Fibroblast of skin of left biceps (primary cell): ENCODE measurements at regions not wholly inside any gene's neighbourhood (a gene's known extent, or its start where the extent isn't known, plus 50 kb on each side); places are given as distances from the start of the nearest gene placed in this dataset.
A peak's percentile ranks its signal among the peaks of the same experiment; 100 is the strongest.
"Not testable (repeated sequence)": the region's sequence is repeated elsewhere in the genome, so short reads cannot be mapped to it uniquely, and the experiment has no call there.

Source experiments
- DNase-seq, 2 experiments: peaks; one replicate each; pipeline ENCODE4 v3.0.0-alpha.2; 2013; ENCODE audit warnings: low read depth in 2 of 2

DNA sequence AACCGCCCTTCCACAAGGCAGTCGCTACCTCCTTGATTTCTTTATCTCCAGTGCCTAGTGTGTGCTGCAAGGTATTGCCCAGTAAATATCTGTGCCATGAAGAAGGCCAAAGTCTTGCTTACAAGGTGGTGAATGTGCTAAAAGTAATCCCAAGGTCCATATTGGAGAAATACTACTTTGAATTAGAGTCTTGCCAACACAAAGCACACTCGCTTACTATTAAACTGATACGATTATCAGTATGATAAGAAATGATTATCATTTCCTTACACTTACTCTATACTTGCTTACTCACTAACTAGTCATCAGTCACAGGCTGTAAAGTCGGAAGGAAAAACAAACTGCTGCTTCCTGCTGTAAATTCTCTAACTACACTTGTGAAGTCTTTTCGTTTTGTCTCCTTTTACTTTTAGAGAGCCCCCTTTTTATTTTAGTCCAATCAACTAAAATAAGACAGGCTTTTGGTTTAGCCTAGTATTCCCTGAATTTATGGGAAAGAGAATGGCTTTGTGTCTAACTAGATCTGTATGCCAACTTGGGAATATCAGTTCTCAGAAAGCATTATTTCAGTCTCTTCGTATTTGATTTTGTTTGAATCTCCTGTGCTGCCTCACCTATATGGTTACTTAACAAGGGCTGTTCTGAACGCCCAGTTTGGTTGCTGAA lies 107.1 kb upstream of the TSC22D2 start:
- DNase-seq = no peak

DNA sequence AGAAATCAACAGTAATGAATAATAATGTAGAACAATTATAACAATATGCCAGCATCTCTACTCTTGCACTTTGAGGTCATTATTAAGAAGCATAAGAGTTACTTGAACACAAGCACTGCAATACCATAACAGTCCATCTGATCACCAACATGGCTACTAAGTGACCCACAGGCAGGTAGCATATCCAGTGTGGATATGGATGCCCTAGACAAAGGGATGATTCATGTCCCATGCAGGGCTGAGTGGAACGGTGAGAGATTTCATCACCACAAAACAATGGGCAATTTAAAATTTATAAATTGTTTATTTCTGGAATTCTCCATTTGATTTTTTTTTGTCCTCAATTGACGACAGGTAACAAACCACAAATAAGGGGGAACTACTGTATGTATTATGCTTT lies 107.7 kb upstream of the TSC22D2 start:
- DNase-seq = no peak

DNA sequence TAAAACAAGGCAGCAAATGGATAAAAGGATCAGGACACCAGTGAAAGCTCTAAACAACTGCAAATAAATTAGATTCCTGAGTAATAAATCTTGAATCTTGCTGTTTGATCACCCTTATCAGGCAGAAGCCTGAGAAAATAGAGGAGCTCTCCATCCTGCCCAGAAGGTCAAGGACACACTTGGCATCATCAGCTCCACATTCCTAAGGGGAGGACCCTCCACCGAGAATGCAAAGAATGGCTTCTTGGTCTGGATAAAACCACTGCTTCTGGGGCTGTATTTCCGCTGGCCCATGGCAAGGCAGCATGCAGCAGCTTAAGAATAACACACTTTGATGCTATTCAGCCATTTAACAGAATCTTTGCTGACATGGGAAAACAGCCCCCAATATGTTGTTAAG lies 108.9 kb upstream of the TSC22D2 start:
- DNase-seq = no peak

DNA sequence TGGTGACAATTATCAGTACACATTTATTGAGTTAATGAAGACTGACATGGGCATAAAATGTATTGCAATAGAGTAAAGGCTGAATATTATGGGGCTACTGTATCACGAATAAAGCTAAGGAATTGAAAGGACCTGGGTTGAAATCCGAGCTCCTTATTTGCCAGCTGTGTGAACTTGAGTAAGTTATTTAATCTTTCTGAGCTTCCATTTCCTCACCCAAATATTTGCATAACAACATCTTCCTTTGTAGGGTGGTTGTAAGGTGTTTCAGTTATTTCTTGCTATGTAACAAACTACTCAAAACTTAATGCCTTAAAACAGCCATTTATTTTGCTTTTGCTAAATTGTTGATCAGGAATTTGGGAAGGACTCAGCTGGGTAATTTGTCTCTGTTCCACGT lies 111.1 kb upstream of the TSC22D2 start:
- DNase-seq = no peak

DNA sequence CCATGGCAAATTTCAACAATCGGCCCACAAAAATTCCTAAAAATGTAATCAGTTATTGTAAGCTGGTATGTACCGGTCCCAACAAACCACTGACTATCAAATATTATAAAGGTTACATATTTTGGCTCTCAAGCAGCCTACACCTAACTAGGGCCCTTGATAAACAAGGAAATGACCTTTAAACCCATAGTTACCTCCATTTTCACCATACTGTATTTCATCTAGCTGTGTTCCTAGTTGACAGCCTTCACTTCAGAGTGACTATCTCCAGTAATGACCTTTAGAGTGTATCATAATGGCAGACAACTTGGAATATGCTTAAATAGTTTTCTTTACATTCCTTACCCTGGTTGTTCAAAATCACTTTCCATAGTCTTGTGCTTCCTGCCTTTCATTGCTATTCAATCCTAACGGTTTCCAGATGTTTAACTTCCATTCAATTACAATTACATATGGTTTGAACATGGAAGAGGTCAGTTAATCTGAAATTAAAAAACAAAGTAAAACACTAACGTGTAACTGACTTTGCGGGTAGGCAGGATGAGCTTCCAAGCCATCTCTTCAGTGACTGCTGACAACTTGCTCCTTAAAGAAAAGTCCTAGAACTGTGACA lies 111.9 kb upstream of the TSC22D2 start:
- peak; percentile 66 to 71 for DNase-seq

DNA sequence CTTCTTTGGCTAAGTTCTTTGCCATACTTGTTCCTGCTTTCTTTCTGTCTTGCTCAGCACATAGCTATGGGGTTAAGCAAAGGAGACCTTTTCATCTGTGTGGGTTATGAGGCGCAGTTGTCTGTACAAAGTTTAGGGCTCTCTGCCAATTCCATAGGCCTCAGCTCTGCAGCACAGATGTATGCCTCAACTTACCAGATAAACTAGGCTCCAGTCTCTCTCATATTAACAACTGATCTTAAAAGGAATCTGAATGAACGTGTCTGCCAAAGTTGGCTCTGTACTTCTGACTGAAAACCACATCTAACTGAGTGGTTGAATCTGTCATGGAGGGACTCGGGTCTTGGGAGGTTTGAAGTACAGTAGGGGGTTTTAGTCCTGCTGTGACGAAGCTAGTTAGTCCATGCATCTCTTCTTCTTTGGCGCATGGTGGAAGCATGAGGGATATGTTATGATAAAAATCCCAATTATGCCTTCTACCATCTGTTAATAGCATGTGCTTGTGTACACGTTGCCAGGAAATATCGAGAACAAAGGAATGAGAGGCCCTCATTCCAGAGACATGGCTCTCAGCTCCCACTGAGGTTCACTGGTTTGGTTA lies 114.6 kb upstream of the TSC22D2 start:
- peak; percentile 95 to 96 for DNase-seq

DNA sequence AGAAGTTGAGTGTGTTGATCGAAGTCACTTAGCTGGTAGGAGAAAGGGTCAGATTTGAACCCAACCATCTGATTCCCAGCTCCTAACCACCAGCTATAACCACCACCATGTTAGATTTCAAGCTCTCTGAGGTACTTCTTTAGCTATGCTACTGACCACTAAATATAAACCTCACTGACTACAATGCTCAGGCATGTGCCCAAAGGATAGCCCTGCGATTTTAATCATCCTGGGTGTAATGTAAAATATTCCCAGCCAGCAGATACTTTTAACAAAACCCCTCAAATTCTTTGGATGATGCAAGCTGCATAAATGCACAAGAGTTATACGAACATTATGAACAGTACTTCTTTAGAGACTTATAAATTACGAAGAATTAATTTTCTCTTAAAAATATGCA lies 115.2 kb upstream of the TSC22D2 start:
- DNase-seq = peak; percentile 90 to 91

DNA sequence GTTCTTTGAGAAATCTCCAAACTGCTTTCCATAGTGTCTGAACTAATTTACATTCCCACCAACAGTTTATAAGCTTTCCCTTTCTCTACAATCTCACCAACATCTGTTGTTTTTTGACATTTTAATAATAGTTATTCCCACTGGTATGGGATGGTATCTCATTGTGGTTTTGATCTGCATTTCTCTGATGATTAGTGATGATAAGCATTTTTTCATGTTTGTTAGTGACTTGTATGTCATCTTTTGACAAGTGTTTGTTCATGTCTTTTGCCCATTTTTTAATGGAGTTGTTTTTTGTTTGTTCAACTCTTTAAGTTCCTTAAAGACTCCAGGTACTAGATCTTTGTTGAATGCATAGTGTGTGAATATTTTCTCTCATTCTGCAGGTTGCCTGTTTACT lies 116.6 kb upstream of the TSC22D2 start:
- no peak for DNase-seq

DNA sequence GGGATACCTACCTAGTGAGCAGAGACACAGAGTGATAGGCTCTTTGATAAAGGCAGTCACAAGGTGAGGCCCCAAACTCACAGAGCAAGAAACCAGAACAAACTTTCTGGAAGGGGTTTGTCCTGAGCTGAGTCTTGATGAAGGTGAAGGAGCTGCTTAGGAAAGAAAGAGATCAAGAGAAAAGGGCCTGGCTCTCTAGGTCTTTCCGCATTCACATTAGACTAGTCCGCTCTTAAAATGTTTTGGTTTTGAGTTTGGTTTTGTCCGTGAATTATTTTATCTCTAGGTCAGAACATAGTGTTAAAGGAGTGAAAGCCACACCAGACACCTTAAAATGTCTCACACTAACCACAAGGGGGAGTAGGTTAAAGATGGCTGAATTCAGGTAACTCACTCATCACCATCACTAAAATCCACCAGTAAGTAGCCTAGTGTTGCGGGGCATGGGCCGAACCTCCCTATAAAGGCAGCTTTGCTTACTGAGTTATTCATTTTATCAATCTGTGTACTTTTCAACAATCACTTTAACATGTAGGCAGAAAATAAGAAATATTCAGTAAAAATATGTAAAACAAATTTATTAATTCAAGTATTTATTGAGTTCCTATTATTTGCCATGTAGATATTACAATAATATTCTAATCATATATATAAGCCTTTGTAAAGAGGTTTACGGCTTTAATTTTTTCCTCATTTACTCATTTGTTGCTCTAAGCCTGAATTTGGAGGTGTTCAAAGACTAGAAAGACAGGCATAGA lies 121.5 kb upstream of the TSC22D2 start:
- no peak for DNase-seq

DNA sequence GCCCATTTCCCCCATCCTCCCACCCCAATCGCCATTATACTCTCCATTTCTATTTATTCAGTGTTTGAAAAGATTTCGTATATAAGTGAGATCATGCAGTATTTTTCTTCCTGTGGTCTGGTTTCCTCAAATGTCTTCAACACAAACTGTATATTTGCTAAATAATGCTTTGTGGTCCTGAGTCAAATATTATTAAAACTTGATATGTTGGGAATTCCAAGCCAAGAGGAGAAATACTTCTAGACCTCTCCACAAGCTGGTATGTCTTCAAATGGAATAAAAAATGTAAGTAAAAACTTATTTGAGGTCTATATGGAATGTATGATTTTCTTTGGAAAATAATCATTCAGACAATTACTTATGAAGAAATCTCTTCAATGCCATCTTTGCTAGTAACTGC lies 122.5 kb upstream of the TSC22D2 start:
- DNase-seq = no peak

DNA sequence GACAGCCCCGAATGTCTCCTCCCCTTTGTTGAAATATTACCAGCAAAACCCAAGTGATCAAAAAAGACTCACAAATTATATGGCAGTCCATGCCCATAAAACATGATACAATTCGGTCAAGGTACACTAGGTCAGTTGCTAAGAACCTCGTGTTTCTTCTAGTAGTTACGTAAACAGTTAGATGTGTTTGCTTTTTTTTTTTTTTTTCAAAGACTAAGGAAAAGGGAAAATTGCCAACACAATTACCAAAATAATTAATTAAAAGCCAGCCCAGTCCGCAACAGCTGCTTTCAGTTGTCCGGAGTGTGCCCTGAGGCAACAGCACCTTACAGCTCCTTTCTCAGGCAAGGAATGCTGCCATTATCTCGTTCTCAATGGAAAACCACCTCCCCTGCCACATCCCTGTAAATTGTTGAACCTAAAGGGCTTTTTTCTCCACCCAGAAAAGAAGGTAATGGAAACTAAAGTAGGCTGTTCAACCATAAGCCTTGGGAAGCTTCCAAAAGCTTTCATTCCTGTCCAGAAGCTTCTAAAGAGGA lies 129.2 kb upstream of the TSC22D2 start:
- no peak for DNase-seq

DNA sequence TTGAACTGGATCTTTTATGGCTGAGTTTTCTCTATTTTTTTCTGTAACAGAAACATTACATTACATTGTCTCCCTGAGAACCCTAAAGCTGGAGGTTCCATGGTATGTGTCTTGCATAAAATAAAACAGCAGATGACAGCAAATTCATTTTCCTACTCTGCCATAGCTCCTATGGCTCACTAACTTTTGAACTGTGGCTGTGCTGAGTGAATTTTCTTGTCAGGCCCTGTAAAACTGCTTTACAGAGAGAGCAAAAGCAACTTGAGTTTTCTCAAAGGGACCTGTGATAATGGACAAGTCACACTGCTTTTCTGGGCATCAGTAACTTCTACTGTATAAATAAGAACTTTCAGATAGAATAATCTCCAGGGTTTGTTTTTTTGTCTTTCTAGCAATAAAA lies 129.9 kb upstream of the TSC22D2 start:
- DNase-seq = no peak

DNA sequence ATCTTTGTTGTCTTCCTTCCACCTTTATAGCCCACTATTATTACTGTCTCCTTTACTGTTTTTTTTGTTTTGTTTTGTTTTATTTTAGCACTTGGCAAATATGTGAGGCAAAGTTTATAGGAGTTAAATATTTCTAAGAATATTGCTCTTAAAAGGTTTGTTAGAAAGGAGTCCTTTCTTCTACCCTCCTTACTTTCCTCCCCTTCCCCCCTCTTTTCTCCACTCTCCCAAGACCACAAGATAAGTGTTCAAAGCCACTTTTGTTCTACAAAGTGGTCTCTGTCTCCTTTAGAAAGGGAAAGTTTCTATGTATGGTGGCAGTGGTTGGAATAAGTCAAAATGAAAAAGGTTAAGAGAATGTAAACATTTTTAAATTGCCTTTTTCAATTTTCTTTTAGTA lies 130.7 kb upstream of the TSC22D2 start:
- DNase-seq = no peak

DNA sequence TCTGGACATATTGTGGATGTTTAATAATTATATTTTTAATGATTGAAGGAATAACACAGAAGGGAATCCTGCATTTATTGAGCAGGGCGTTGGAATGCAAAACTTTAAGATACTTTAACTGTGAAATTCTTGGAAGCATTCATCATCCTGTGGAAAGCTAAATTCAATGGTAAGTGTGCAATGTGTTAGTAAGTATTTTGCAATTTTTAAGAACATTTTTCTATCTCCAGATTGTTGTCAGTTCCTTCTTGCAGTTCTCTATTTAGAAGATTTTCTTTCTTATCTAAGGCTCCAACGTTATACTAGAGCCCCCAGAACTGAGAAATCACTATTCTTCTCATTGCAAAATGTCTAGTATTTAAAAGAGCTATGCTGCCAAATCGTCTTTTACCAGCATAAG lies 132.2 kb upstream of the TSC22D2 start:
- no peak for DNase-seq

DNA sequence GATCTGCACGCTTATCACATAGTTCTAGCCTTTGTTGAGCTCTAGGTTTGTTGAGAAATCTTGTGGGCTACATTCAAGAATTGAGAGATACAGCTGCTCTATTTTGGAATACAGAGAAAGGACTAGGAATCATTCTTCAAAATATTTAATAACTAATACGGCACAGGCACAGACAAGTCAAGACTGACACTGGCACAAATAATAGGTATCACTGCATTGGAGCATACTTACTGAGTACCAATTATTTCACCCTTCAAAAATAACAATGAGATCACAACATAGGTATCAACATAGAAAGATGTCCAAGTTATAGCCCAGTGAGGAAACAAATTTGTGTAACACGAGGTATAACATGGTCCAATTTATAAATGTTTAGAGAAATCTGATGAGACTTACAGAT lies 133.7 kb upstream of the TSC22D2 start:
- DNase-seq = no peak

DNA sequence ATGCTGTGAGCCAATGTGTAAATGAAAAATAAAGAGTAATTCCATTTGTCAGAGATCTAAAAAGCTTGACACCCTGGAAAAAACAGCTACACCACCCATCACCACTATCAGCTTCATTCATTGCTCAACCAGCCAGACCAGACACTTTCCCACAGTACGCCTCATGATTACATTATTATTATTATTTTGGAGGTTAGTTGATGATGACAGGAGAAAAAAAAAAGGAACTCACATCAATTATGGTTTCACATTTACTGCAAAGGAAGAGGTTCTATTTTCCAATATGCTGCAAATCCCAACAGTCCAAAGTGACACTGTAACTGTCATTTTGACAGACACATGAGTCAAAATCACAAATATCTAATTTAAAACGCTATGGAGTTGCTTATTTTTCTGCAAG lies 134.7 kb upstream of the TSC22D2 start:
- no peak for DNase-seq

DNA sequence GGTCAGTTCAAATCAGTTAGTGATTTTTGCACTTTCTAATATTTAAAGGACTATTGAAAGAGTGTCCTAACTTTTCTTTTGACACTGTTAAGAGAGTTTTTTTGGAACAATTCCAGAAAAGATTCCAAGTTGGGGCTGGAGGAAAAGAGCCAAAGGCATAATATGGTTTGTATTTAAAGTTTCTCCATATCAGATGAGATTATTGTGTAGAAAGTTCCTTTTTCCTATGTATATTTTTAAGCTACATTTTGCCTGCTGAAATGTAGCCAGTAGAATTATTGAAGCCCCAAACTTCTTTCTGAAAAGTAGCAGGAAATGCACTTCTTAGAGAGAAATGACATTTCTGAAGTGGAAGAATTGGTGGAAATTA lies 136.5 kb upstream of the TSC22D2 start:
- DNase-seq = no peak

DNA sequence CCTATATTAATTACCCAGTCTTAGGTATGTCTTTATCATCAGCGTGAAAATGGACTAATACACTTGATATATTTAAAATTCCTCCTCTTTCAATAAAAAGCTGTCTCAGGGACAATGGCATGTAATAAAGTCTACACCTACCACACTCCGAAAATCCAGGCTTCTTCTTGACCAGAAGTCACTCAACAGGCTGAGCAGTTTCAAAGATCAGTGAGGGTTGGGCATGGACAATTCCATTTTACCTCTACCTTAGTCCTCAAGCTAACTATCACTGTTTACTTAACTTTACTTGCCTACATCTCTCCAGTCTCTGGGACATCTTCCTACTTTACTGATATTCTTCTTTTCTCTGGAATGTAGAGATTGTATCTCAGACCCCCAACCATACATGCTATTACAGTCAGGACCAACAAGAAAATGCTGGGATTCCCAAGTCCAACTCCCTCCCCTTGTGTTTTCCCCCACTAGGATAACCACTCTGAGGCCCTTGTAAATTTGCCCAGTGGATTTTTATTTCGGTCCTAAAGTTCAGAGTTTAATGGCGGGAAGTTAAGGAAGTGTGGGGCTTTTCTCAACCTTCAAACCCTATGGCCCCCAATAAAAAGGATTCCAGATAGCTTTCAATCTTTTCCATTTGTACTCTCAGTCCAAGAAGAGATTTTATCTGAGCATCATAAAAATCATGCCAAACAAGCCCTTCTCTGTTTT lies 137.1 kb upstream of the TSC22D2 start:
- DNase-seq = no peak

DNA sequence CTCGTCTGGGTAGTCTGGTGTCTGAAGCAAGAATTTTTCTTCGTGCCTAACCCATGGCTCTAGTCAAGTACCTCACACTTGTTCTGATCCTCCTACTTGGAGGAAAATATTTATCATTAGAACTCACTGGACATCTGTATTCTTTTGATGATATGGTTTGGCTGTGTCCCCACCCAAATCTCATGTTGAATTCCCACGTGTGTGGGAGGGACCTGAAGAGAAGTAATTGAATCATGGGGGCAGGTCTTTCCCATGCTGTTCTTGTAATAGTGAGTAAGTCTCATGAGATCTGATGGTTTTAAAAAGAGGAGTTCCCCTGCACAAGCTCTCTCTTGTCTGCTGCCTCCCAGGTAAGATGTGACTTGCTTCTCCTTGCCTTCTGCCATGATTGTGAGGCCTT lies 137.7 kb upstream of the TSC22D2 start:
- DNase-seq = not testable (repeated sequence)

DNA sequence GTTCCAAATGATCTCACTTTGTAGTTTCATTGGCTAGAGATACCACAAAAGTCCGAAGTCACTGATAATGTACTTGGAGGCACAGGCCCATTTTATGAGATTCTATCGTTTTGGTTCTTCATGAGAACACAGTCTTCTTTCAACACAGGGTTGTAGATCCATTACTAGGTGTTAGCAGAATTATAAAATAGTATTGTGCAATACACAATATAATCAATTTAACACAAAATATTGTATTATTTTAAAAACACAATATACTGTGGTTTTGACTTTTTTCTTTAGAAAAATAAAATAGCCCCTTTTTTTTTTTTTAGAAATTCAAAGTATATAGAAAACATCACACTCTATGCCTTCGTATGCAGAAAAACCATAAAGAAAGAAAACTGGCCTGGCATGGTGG lies 138.6 kb upstream of the TSC22D2 start:
- no peak for DNase-seq

DNA sequence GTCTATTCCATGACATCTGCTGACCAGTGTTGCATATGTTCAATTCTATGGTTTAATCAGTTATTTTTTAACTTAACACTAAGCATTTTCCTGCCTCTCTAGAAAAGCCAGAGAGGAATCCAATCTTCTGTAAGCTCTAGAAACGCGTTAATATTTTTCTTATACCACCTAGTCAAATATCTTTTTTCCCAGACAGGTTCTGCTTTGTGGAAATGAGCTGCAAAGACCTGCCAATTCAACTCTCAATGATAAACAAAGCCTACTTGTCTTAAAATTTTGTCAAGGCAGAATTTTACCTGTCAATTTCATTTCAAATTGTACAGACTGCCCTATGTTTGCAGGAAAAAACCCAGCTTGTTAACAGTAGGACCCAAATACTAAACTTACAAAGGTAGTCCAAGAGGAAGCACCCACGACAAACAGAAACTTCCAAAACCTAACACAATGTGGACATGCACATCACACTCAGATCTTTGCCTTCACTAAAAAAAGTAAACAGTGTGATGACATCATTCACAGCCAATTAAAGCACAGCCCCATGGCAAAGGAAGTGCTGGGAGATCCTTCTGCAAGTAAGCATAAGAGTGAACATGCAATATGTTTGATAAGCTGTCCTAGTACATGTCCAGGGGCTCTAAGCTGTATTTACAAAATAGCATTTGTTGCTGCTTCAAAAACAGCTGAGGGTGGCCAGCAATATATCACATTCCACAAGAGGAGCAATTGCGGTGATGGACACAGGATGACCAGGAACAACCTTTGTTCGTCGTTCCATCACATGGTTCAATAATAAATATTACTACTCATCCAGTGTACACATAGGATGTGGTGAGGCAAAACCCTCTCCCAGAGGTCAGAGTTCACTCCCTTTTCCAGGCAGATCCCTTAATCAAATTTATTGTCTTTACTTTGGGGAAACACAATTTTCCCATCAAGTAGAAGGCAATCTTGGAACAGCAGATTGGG lies 139.4 kb upstream of the TSC22D2 start:
- no peak for DNase-seq
